Activated CD8-positive, alpha-beta T cell treated with anti-CD3 and anti-CD28 coated beads for 36 hours (primary cell): ENCODE measurements at regions not wholly inside any gene's neighbourhood (a gene's known extent, or its start where the extent isn't known, plus 50 kb on each side); places are given as distances from the start of the nearest gene placed in this dataset.

ENCODE experiments used
- ATAC-seq: fragments of 200-7000 bp; cut with Tn5 transposase; one replicate; pipeline ENCODE4 v1.10.0; 2021; ENCODE audit warnings: mild to moderate bottlenecking, moderate library complexity
- CTCF ChIA-PET: fragments of 350-600 bp; sonication (Branson Sonifier 250); formaldehyde crosslinking; loops from one replicate; lab custom pipeline; 2021; ENCODE audit warnings: antibody characterized with exemption; lab: Charles Lee
- POLR2A ChIA-PET: fragments of 350-600 bp; sonication (Branson Sonifier 250); formaldehyde crosslinking; loops from one replicate; lab custom pipeline; 2021; ENCODE audit warnings: antibody characterized with exemption; lab: Charles Lee
- DNase-seq: peaks from one replicate; pipeline ENCODE4 v3.0.0-alpha.2; 2020
- H3K27ac Mint-ChIP-seq: one replicate; pipeline ENCODE4 v1.8.0; 2021; ENCODE audit warnings: mild to moderate bottlenecking, mixed read lengths
- H3K27me3 Mint-ChIP-seq: one replicate; pipeline ENCODE4 v1.8.0; 2021; ENCODE audit warnings: mixed read lengths
- H3K36me3 Mint-ChIP-seq: one replicate; pipeline ENCODE4 v1.8.0; 2021; ENCODE audit warnings: low read depth, mixed read lengths
- H3K4me1 Mint-ChIP-seq: one replicate; pipeline ENCODE4 v1.8.0; 2021; ENCODE audit warnings: low read depth, mixed read lengths
- H3K4me3 Mint-ChIP-seq: one replicate; pipeline ENCODE4 v1.8.0; 2021; ENCODE audit warnings: mild to moderate bottlenecking, moderate library complexity, mixed read lengths
- H3K9me3 Mint-ChIP-seq: one replicate; pipeline ENCODE4 v1.8.0; 2021; ENCODE audit warnings: mixed read lengths
- CTCF ChIP-seq: fragments of 200-600 bp; IDR thresholded peaks from one replicate; pipeline ENCODE4 v1.8.0; 2022; ENCODE audit warnings: antibody characterized with exemption, mild to moderate bottlenecking
- intact Hi-C: fragments of 100-400 bp; cut with micrococcal nuclease; formaldehyde crosslinking; loops from one replicate; pipeline ENCODE4 v1.10.0; 2022

GRCh38 chr2:60337142-60337497 is 216.3 kb downstream of the BCL11A start:
- Mint-ChIP-seq H3K4me1 (no peaks in the 10 kb centered on the region), H3K9me3 (no peaks in the 10 kb centered on the region), H3K27ac (no peak overlapping the region), H3K4me3 (no peak overlapping the region), H3K36me3 (no peaks in the 10 kb centered on the region), H3K27me3 (no peaks in the 10 kb centered on the region)
- intact Hi-C loops: no loop called here
- no peak for TF ChIP-seq CTCF
- POLR2A ChIA-PET: no interaction called here
- no peak for DNase-seq
- ATAC-seq: no peak
- CTCF ChIA-PET: interaction anchor here (1.3 kb wide), 1 partner anchor 245 kb away, joined by 4 read pairs; no protein-coding TSS in a partner anchor

GRCh38 chr2:60336442-60337141 is 216.9 kb downstream of the BCL11A start:
- POLR2A ChIA-PET: no interaction called here
- TF ChIP-seq CTCF: no peak
- H3K27ac Mint-ChIP-seq: no peak overlapping the region

DNA sequence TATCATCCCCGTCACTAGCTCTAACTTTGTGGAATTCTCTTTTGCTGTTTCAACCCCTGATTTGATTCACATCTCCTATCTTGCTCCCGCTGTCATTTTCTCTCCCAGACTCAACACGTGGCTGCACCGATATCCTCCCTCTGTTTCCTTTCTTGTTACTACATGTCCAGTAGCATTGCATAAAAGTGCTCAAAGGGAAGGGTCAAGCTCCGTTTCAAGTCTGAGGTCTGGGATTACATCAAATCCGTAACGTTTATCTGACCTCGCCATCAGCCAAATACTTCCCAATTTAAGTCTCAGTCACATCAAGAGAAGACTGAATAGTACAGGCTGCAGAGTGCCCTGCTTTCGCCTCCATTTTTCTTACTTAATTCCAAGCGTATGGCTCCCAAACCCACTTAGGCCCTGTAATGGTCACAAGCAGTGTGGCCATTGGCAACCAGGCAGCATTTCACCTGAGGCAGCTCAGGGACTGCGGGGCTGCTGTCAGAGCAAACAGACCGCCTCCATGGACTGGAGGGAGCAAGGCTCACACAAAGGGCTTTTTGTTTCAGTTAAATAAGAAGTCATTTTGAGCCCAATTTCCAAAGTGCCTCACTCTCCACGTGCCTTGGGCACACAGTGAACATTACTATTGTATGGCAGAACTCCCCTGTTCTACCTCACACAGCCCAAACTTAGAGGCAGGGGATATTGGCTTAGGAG is 217.8 kb downstream of the BCL11A start:
- no peaks in the 10 kb centered on the region for H3K4me1 Mint-ChIP-seq
- CTCF ChIA-PET: no interaction called here

More at GRCh38 chr2:60336442-60337141, 216.9 kb downstream of the BCL11A start:
- no peak for ATAC-seq
- DNase-seq: no peak
- Mint-ChIP-seq H3K27me3 (no peaks in the 10 kb centered on the region), H3K4me3 (no peak overlapping the region), H3K9me3 (no peaks in the 10 kb centered on the region), H3K4me1 (no peaks in the 10 kb centered on the region), H3K36me3 (no peaks in the 10 kb centered on the region)
- CTCF ChIA-PET: interaction anchor here (1.3 kb wide), 1 partner anchor 245 kb away, joined by 4 read pairs; no protein-coding TSS in a partner anchor
- intact Hi-C loops: no loop called here

DNA sequence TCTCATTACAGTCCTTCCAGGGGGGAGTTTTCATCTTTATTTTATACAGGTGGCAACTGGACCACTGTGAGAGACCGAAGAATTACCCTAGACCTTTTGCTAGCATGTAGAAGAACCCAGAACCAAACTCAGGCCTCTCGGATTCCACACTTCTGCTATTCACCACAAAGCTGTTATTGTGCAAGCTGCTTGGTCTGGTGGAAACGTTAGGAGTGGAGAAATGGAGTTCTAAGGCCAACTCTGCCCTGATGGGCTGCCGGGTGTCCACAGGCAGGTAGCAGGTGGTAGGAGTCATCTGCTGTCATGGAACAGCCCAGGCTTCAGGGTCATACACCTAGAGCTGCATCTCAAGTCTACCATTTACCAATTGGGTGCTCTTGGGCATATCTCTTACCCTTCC is 218.8 kb downstream of the BCL11A start:
- DNase-seq (no peak), ATAC-seq (no peak)
- ChIA-PET CTCF (no interaction called here), POLR2A (no interaction called here)
- intact Hi-C loops: no loop called here
- Mint-ChIP-seq H3K27me3 (no peaks in the 10 kb centered on the region), H3K4me3 (no peak overlapping the region), H3K4me1 (no peaks in the 10 kb centered on the region), H3K9me3 (no peaks in the 10 kb centered on the region), H3K27ac (no peak overlapping the region), H3K36me3 (no peaks in the 10 kb centered on the region)
- TF ChIP-seq CTCF: no peak

More for the DNA sequence above, 217.8 kb downstream of the BCL11A start:
- Mint-ChIP-seq H3K27ac (no peak overlapping the region), H3K27me3 (no peaks in the 10 kb centered on the region), H3K9me3 (no peaks in the 10 kb centered on the region), H3K36me3 (no peaks in the 10 kb centered on the region), H3K4me3 (no peak overlapping the region)
- DNase-seq: no peak
- intact Hi-C loops: no loop called here
- TF ChIP-seq CTCF: no peak
- ATAC-seq: no peak
- POLR2A ChIA-PET: no interaction called here

GRCh38 chr2:60333264-60333663 is 220.2 kb downstream of the BCL11A start:
- ChIA-PET CTCF (no interaction called here), POLR2A (no interaction called here)
- TF ChIP-seq CTCF: no peak
- Mint-ChIP-seq H3K9me3 (no peaks in the 10 kb centered on the region), H3K36me3 (no peaks in the 10 kb centered on the region), H3K4me1 (no peaks in the 10 kb centered on the region), H3K27me3 (no peaks in the 10 kb centered on the region), H3K4me3 (no peak overlapping the region), H3K27ac (no peak overlapping the region)
- DNase-seq (no peak), ATAC-seq (no peak)
- intact Hi-C loops: no loop called here
